SK-N-SH treated with all-trans-retinoic acid at 6 μM for 48 hours (cell line): ENCODE measurements at regions not wholly inside any gene's neighbourhood (a gene's known extent, or its start where the extent isn't known, plus 50 kb on each side); places are given as distances from the start of the nearest gene placed in this dataset.

Experiments used
- ARNTL ChIP-seq: fragments of 450-650 bp; formaldehyde crosslinking; IDR thresholded peaks from 2 replicates; pipeline ENCODE4 v1.5.0; 2020; ENCODE audit warnings: low read depth, mild to moderate bottlenecking, moderate library complexity, borderline replicate concordance
- BACH2 ChIP-seq: fragments of 250-450 bp; sonication (Bioruptor Pico); IDR thresholded peaks from 2 replicates; pipeline ENCODE4 v1.9.0; 2021; ENCODE audit warnings: mild to moderate bottlenecking, borderline replicate concordance
- POU6F1 ChIP-seq: fragments of 250-450 bp; sonication (Bioruptor Pico); IDR thresholded peaks from 2 replicates; pipeline ENCODE4 v1.8.0; 2021; ENCODE audit warnings: low read depth, mild to moderate bottlenecking, moderate library complexity, borderline replicate concordance
- PPARA ChIP-seq: fragments of 250-450 bp; sonication (Bioruptor Pico); IDR thresholded peaks from 2 replicates; pipeline ENCODE4 v1.5.0; 2020; ENCODE audit warnings: mild to moderate bottlenecking, borderline replicate concordance
- ZFP30 ChIP-seq: fragments of 450-650 bp; formaldehyde crosslinking; IDR thresholded peaks from 2 replicates; pipeline ENCODE4 v1.5.0; 2022; ENCODE audit warnings: mild to moderate bottlenecking, moderate library complexity
- ZNF8 ChIP-seq: fragments of 450-650 bp; formaldehyde crosslinking; IDR thresholded peaks from 2 replicates; pipeline ENCODE4 v1.5.0; 2020; ENCODE audit warnings: mild to moderate bottlenecking, moderate library complexity

- TF ChIP-seq PPARA (CRISPR knock-in tag): no peak
- no peak for TF ChIP-seq ZNF8 (CRISPR knock-in tag)
- TF ChIP-seq BACH2 (CRISPR knock-in tag): no peak
- no peak for TF ChIP-seq ZFP30 (CRISPR knock-in tag)
- TF ChIP-seq POU6F1 (CRISPR knock-in tag): no peak
- TF ChIP-seq ARNTL (CRISPR knock-in tag): no peak
These were observed 238.3 kb downstream of the HACE1 start for GRCh38 chr6:104621396-104621795.
